ENCODE measurements at regions not wholly inside any gene's neighbourhood (a gene's known extent, or its start where the extent isn't known, plus 50 kb on each side); places are given as distances from the start of the nearest gene placed in this dataset.

DNA sequence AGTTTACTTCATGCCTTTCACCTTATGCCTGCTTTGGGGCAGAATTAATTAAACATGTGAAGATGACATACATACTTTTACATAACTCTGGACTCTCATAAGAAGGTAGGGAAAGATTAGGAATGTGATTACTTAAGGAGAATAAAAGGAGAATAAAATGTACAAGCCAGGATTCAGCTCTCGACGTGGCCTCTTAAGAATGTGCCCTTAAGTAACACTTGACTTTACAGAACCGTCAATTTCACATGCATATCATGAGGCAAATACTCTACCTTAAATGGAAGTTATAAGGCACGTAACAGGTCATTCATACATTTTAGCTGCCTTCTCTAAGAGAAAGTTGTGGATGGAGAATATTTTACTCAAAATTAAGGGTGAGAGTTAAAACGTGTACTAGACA is 263.7 kb upstream of the LMCD1 start:
- H3K4me3 ChIP-seq = no peak overlapping the region
- peaks cover 0 to 44% (median 15%) of the 10 kb centered on the region in 4 donors for H3K4me1 ChIP-seq
- peaks cover 0 to 8% (median 0%) of the 10 kb centered on the region in 3 donors for H3K9me3 ChIP-seq
- DNase-seq = no peak
- H3K27ac ChIP-seq = peak overlapping the region; percentile 28 to 57
- H3K36me3 ChIP-seq = no peaks in the 10 kb centered on the region
- intact Hi-C loops (cut with DNase I; ENCODE audit: low total_unique reads) = no loop called here
- TF ChIP-seq CTCF (IDR thresholded peaks at IDR 0.05) = no peak
- H3K27me3 ChIP-seq = no peaks in the 10 kb centered on the region

GRCh38 chr3:8238432-8238831 is 263.2 kb upstream of the LMCD1 start:
- Histone ChIP-seq H3K9me3 (peaks cover 0 to 13% (median 0%) of the 10 kb centered on the region in 3 donors), H3K27ac (peak overlapping the region; percentile 28 to 57), H3K27me3 (no peaks in the 10 kb centered on the region), H3K4me3 (no peak overlapping the region), H3K4me1 (peaks cover 0 to 44% (median 15%) of the 10 kb centered on the region in 4 donors), H3K36me3 (no peaks in the 10 kb centered on the region)
- intact Hi-C loops (cut with DNase I; ENCODE audit: low total_unique reads) = no loop called here
- no peak for TF ChIP-seq CTCF (IDR thresholded peaks at IDR 0.05)
- DNase-seq = no peak

GRCh38 chr3:8239095-8239494 is 262.5 kb upstream of the LMCD1 start:
- Histone ChIP-seq H3K4me3 (no peak overlapping the region), H3K27ac (peak overlapping the region; percentile 52 to 57), H3K36me3 (no peaks in the 10 kb centered on the region), H3K27me3 (no peaks in the 10 kb centered on the region), H3K4me1 (peaks cover 0 to 44% (median 15%) of the 10 kb centered on the region in 4 donors), H3K9me3 (peaks cover 0 to 13% (median 0%) of the 10 kb centered on the region in 3 donors)
- no peak for TF ChIP-seq CTCF (IDR thresholded peaks at IDR 0.05)
- intact Hi-C loops (cut with DNase I; ENCODE audit: low total_unique reads) = no loop called here
- no peak for DNase-seq

- TF ChIP-seq CTCF (IDR thresholded peaks at IDR 0.05) = peak; percentile 59 to 69
- no peak overlapping the region for H3K27ac ChIP-seq
- no peak for DNase-seq
- H3K27me3 ChIP-seq = no peaks in the 10 kb centered on the region
- H3K36me3 ChIP-seq = no peaks in the 10 kb centered on the region
- H3K4me3 ChIP-seq = no peak overlapping the region
- intact Hi-C loops (cut with DNase I; ENCODE audit: low total_unique reads) = no loop called here
- peaks cover 0 to 44% (median 15%) of the 10 kb centered on the region in 4 donors for H3K4me1 ChIP-seq
- peaks cover 0 to 13% (median 0%) of the 10 kb centered on the region in 3 donors for H3K9me3 ChIP-seq
Observed at GRCh38 chr3:8239718-8240695, 261.6 kb upstream of the LMCD1 start.

DNA sequence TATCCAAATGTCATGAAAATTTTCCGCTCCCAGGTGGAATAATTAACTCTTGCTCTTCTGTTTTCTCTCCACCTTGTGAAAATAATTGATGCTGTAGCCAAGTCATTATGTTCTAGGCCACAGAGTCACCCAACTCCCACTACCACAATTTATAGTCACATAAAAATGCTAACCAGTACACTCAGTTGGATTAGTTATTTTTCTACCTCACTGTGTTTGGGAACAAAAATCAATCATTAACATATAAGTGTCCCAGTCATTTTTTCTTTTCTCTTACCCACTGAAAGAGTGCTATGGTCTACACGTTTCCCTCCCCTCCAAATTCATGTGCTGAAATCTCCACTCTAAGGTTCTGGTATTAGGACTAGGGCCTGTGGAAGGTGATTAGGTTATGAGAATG is 255.6 kb upstream of the LMCD1 start:
- TF ChIP-seq CTCF (IDR thresholded peaks at IDR 0.05) = no peak
- Histone ChIP-seq H3K9me3 (peaks cover 0 to 13% (median 0%) of the 10 kb centered on the region in 3 donors), H3K27me3 (no peaks in the 10 kb centered on the region), H3K4me3 (no peak overlapping the region), H3K36me3 (no peaks in the 10 kb centered on the region), H3K27ac (no peak overlapping the region), H3K4me1 (no peaks in the 10 kb centered on the region)
- intact Hi-C loops (cut with DNase I; ENCODE audit: low total_unique reads) = no loop called here
- no peak for DNase-seq
